WTC11 (cell line): ENCODE measurements at regions not wholly inside any gene's neighbourhood (a gene's known extent, or its start where the extent isn't known, plus 50 kb on each side); places are given as distances from the start of the nearest gene placed in this dataset.
"Not testable (repeated sequence)": the region's sequence is repeated elsewhere in the genome, so short reads cannot be mapped to it uniquely, and the experiment has no call there.

Experiments
- ATAC-seq: fragments of 200-7000 bp; cut with Tn5 transposase; 2 replicates; pipeline ENCODE4 v1.10.0; 2021; ENCODE audit warnings: mild to moderate bottlenecking, moderate library complexity
- CTCF ChIA-PET: fragments of 300-600 bp; sonication (Branson Sonifier 250); formaldehyde crosslinking; loops from one replicate; lab custom pipeline; 2021; ENCODE audit warnings: antibody characterized with exemption; lab: Charles Lee
- POLR2A ChIA-PET: fragments of 350-600 bp; sonication (Branson Sonifier 250); formaldehyde crosslinking; loops from one replicate; lab custom pipeline; 2021; ENCODE audit warnings: antibody characterized with exemption; lab: Charles Lee
- DNase-seq: peaks from one replicate; pipeline ENCODE4 v3.0.0; 2021; ENCODE audit warnings: low spot score
- H3K27ac Mint-ChIP-seq: 2 replicates; pipeline ENCODE4 v1.8.0; 2021; ENCODE audit warnings: mixed read lengths
- H3K27me3 Mint-ChIP-seq: 2 replicates; pipeline ENCODE4 v1.8.0; 2021; ENCODE audit warnings: low read depth, mild to moderate bottlenecking, moderate library complexity, mixed read lengths
- H3K36me3 Mint-ChIP-seq: 2 replicates; pipeline ENCODE4 v1.8.0; 2021; ENCODE audit warnings: mixed read lengths
- H3K4me1 Mint-ChIP-seq: 2 replicates; pipeline ENCODE4 v1.8.0; 2022; ENCODE audit warnings: mixed read lengths
- H3K4me3 Mint-ChIP-seq: 2 replicates; pipeline ENCODE4 v1.8.0; 2021; ENCODE audit warnings: mild to moderate bottlenecking, moderate library complexity, mixed read lengths
- H3K9me3 Mint-ChIP-seq: 2 replicates; pipeline ENCODE4 v1.8.0; 2021; ENCODE audit warnings: mixed read lengths
- ARID4B ChIP-seq: sonication (generic); formaldehyde crosslinking; IDR thresholded peaks from 2 replicates; pipeline ENCODE4 v1.8.0; 2023; ENCODE audit warnings: missing genetic modification reagents, mild to moderate bottlenecking, borderline replicate concordance
- CBFB ChIP-seq: sonication (generic); formaldehyde crosslinking; IDR thresholded peaks from 2 replicates; pipeline ENCODE4 v1.8.1; 2022; ENCODE audit warnings: mild to moderate bottlenecking, low read depth, missing genetic modification reagents
- CREB1 ChIP-seq: sonication (generic); formaldehyde crosslinking; IDR thresholded peaks from 2 replicates; pipeline ENCODE4 v1.8.0; 2023; ENCODE audit warnings: mild to moderate bottlenecking, missing genetic modification reagents
- ELF4 ChIP-seq: sonication (generic); formaldehyde crosslinking; IDR thresholded peaks from 2 replicates; pipeline ENCODE4 v1.8.1; 2022; ENCODE audit warnings: low read depth, mild to moderate bottlenecking, moderate library complexity, missing genetic modification reagents
- ETV6 ChIP-seq: sonication (generic); formaldehyde crosslinking; IDR thresholded peaks from 2 replicates; pipeline ENCODE4 v1.8.1; 2022; ENCODE audit warnings: mild to moderate bottlenecking, missing genetic modification reagents
- FOXJ3 ChIP-seq: sonication (generic); formaldehyde crosslinking; IDR thresholded peaks from 2 replicates; pipeline ENCODE4 v1.9.0; 2021; ENCODE audit warnings: missing genetic modification reagents, mild to moderate bottlenecking, borderline replicate concordance
- GTF2I ChIP-seq: fragments of 250-450 bp; sonication (Bioruptor Pico); conservative IDR thresholded peaks from 2 replicates; pipeline ENCODE4 v1.4.0; 2021; ENCODE audit warnings: mild to moderate bottlenecking
- IRF2 ChIP-seq: sonication (generic); formaldehyde crosslinking; IDR thresholded peaks from 2 replicates; pipeline ENCODE4 v1.8.0; 2022; ENCODE audit warnings: low read depth, missing genetic modification reagents, borderline replicate concordance
- JAZF1 ChIP-seq: fragments of 250-450 bp; sonication (Bioruptor Pico); IDR thresholded peaks from 2 replicates; pipeline ENCODE4 v1.9.0; 2021; ENCODE audit warnings: moderate library complexity, mild to moderate bottlenecking, inconsistent platforms
- JUN ChIP-seq: sonication (generic); formaldehyde crosslinking; IDR thresholded peaks from 2 replicates; pipeline ENCODE4 v1.8.0; 2023; ENCODE audit warnings: mild to moderate bottlenecking, missing genetic modification reagents
- MAX ChIP-seq: sonication (generic); formaldehyde crosslinking; IDR thresholded peaks from 2 replicates; pipeline ENCODE4 v1.8.0; 2022; ENCODE audit warnings: mild to moderate bottlenecking, missing genetic modification reagents
- NFE2L1 ChIP-seq: sonication (generic); formaldehyde crosslinking; IDR thresholded peaks from 2 replicates; pipeline ENCODE4 v1.8.1; 2023; ENCODE audit warnings: missing genetic modification reagents
- NFYB ChIP-seq: sonication (generic); formaldehyde crosslinking; conservative IDR thresholded peaks from 2 replicates; pipeline ENCODE4 v1.8.0; 2022; ENCODE audit warnings: low read depth, missing genetic modification reagents
- NR1H2 ChIP-seq: sonication (generic); formaldehyde crosslinking; IDR thresholded peaks from 2 replicates; pipeline ENCODE4 v1.9.0; 2021; ENCODE audit warnings: mild to moderate bottlenecking, moderate library complexity, missing genetic modification reagents
- PREB ChIP-seq: sonication (generic); formaldehyde crosslinking; IDR thresholded peaks from 2 replicates; pipeline ENCODE4 v1.8.1; 2022; ENCODE audit warnings: mild to moderate bottlenecking, missing genetic modification reagents, moderate library complexity, borderline replicate concordance
- RORB ChIP-seq: fragments of 250-450 bp; sonication (Bioruptor Pico); IDR thresholded peaks from 2 replicates; pipeline ENCODE4 v1.9.0; 2021; ENCODE audit warnings: mild to moderate bottlenecking
- SMAD3 ChIP-seq: sonication (generic); formaldehyde crosslinking; IDR thresholded peaks from 2 replicates; pipeline ENCODE4 v1.8.0; 2022; ENCODE audit warnings: missing genetic modification reagents, mild to moderate bottlenecking, borderline replicate concordance
- TCF7 ChIP-seq: sonication (generic); formaldehyde crosslinking; IDR thresholded peaks from 2 replicates; pipeline ENCODE4 v1.8.0; 2022; ENCODE audit warnings: mild to moderate bottlenecking, low read depth, missing genetic modification reagents, moderate library complexity
- ZMAT4 ChIP-seq: fragments of 250-450 bp; sonication (Bioruptor Pico); IDR thresholded peaks from 2 replicates; pipeline ENCODE4 v1.9.0; 2021; ENCODE audit warnings: mild to moderate bottlenecking
- ZNF396 ChIP-seq: fragments of 250-450 bp; sonication (Bioruptor Pico); IDR thresholded peaks from 2 replicates; pipeline ENCODE4 v1.8.0; 2021; ENCODE audit warnings: mild to moderate bottlenecking, moderate library complexity, borderline replicate concordance
- ZNF671 ChIP-seq: fragments of 250-450 bp; sonication (Bioruptor Pico); IDR thresholded peaks from 2 replicates; pipeline ENCODE4 v1.8.0; 2021; ENCODE audit warnings: mild to moderate bottlenecking
- TF ChIP-seq, protein P1 (sequence below): sonication (generic); formaldehyde crosslinking; IDR thresholded peaks from 2 replicates; pipeline ENCODE4 v1.8.1; 2022; ENCODE audit warnings: low read depth, missing genetic modification reagents, borderline replicate concordance
- TF ChIP-seq, protein P2 (sequence below): fragments of 250-450 bp; sonication (Bioruptor Pico); IDR thresholded peaks from 2 replicates; pipeline ENCODE4 v1.9.0; 2021; ENCODE audit warnings: moderate library complexity, mild to moderate bottlenecking, inconsistent platforms, borderline replicate concordance
- TF ChIP-seq, protein P3 (sequence below): fragments of 250-450 bp; sonication (Bioruptor Pico); IDR thresholded peaks from 2 replicates; pipeline ENCODE4 v1.9.0; 2021; ENCODE audit warnings: mild to moderate bottlenecking

- H3K4me1 Mint-ChIP-seq: peaks cover 10% of the 10 kb centered on the region
- ChIA-PET CTCF (no interaction called here), POLR2A (no interaction called here)
- no peak overlapping the region for H3K4me3 Mint-ChIP-seq
- H3K27ac Mint-ChIP-seq: no peak overlapping the region
- no peak for ATAC-seq
- H3K36me3 Mint-ChIP-seq: no peaks in the 10 kb centered on the region
- no peaks in the 10 kb centered on the region for H3K27me3 Mint-ChIP-seq
- no peak for TF ChIP-seq RORB (CRISPR knock-in tag)
- TF ChIP-seq PREB (CRISPR knock-in tag): no peak
- no peak for TF ChIP-seq FOXJ3
- TF ChIP-seq MAX (CRISPR knock-in tag): no peak
- TF ChIP-seq ZNF396 (CRISPR knock-in tag): no peak
- TF ChIP-seq JAZF1 (CRISPR knock-in tag): no peak
- no peak for TF ChIP-seq NFYB (CRISPR knock-in tag)
- peaks cover 14% of the 10 kb centered on the region for H3K9me3 Mint-ChIP-seq
- DNase-seq: no peak
Measured at GRCh38 chr18:42373584-42373983, 418.6 kb downstream of the PIK3C3 start.

- no peaks in the 10 kb centered on the region for H3K36me3 Mint-ChIP-seq
- no peak for TF ChIP-seq SMAD3 (CRISPR knock-in tag)
- TF ChIP-seq, protein P1, sequence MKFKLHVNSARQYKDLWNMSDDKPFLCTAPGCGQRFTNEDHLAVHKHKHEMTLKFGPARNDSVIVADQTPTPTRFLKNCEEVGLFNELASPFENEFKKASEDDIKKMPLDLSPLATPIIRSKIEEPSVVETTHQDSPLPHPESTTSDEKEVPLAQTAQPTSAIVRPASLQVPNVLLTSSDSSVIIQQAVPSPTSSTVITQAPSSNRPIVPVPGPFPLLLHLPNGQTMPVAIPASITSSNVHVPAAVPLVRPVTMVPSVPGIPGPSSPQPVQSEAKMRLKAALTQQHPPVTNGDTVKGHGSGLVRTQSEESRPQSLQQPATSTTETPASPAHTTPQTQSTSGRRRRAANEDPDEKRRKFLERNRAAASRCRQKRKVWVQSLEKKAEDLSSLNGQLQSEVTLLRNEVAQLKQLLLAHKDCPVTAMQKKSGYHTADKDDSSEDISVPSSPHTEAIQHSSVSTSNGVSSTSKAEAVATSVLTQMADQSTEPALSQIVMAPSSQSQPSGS: no peak
- no peak for TF ChIP-seq NR1H2
- no peak for TF ChIP-seq JUN
- no peak for TF ChIP-seq CBFB
- no peak for TF ChIP-seq MAX (CRISPR knock-in tag)
- no peak for TF ChIP-seq IRF2 (CRISPR knock-in tag)
- no peak for TF ChIP-seq ARID4B
- no peak for TF ChIP-seq ZNF671 (CRISPR knock-in tag)
- no peak for TF ChIP-seq CREB1
- TF ChIP-seq GTF2I (CRISPR knock-in tag): no peak
- TF ChIP-seq ETV6: no peak
- TF ChIP-seq, protein P2, sequence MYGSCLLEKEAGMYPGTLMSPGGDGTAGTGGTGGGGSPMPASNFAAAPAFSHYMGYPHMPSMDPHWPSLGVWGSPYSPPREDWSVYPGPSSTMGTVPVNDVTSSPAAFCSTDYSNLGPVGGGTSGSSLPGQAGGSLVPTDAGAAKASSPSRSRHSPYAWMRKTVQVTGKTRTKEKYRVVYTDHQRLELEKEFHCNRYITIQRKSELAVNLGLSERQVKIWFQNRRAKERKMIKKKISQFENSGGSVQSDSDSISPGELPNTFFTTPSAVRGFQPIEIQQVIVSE (CRISPR knock-in tag): no peak
- TF ChIP-seq, protein P3, sequence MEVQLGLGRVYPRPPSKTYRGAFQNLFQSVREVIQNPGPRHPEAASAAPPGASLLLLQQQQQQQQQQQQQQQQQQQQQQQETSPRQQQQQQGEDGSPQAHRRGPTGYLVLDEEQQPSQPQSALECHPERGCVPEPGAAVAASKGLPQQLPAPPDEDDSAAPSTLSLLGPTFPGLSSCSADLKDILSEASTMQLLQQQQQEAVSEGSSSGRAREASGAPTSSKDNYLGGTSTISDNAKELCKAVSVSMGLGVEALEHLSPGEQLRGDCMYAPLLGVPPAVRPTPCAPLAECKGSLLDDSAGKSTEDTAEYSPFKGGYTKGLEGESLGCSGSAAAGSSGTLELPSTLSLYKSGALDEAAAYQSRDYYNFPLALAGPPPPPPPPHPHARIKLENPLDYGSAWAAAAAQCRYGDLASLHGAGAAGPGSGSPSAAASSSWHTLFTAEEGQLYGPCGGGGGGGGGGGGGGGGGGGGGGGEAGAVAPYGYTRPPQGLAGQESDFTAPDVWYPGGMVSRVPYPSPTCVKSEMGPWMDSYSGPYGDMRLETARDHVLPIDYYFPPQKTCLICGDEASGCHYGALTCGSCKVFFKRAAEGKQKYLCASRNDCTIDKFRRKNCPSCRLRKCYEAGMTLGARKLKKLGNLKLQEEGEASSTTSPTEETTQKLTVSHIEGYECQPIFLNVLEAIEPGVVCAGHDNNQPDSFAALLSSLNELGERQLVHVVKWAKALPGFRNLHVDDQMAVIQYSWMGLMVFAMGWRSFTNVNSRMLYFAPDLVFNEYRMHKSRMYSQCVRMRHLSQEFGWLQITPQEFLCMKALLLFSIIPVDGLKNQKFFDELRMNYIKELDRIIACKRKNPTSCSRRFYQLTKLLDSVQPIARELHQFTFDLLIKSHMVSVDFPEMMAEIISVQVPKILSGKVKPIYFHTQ (CRISPR knock-in tag): no peak
- no peak for TF ChIP-seq ZNF396 (CRISPR knock-in tag)
- TF ChIP-seq FOXJ3: no peak
- no peak for TF ChIP-seq NFE2L1 (CRISPR knock-in tag)
- TF ChIP-seq ZMAT4: no peak
- TF ChIP-seq TCF7 (CRISPR knock-in tag): no peak
- no peak for TF ChIP-seq ELF4 (CRISPR knock-in tag)
- TF ChIP-seq, all 79 proteins: peak for 0
- H3K9me3 Mint-ChIP-seq: peaks cover 14% of the 10 kb centered on the region
- no peaks in the 10 kb centered on the region for H3K27me3 Mint-ChIP-seq
- CTCF ChIA-PET: no interaction called here
- DNase-seq (no peak), ATAC-seq (no peak)
- no peak overlapping the region for H3K4me3 Mint-ChIP-seq
- POLR2A ChIA-PET: no interaction called here
- peaks cover under 1% of the 10 kb centered on the region for H3K4me1 Mint-ChIP-seq
- H3K27ac Mint-ChIP-seq: no peak overlapping the region
Measured at GRCh38 chr18:42374961-42375360, 419.9 kb downstream of the PIK3C3 start.

- H3K27ac Mint-ChIP-seq, H3K4me3 Mint-ChIP-seq, CTCF ChIA-PET, ATAC-seq, H3K36me3 Mint-ChIP-seq, H3K27me3 Mint-ChIP-seq, POLR2A ChIA-PET, DNase-seq, H3K4me1 Mint-ChIP-seq: not testable (repeated sequence)
- peaks cover 27% of the 10 kb centered on the region for H3K9me3 Mint-ChIP-seq
Measured at GRCh38 chr18:42378854-42379253, 423.8 kb downstream of the PIK3C3 start.
